BLaER1 (cell line): ENCODE measurements at regions not wholly inside any gene's neighbourhood (a gene's known extent, or its start where the extent isn't known, plus 50 kb on each side); places are given as distances from the start of the nearest gene placed in this dataset.
"Not testable (repeated sequence)": the region's sequence is repeated elsewhere in the genome, so short reads cannot be mapped to it uniquely, and the experiment has no call there.

Source experiments
- H3K27ac ChIP-seq: shearing (Covaris generic); formaldehyde crosslinking; 2 replicates; pipeline ENCODE4 v1.8.1; 2022
- H3K27me3 ChIP-seq: shearing (Covaris generic); formaldehyde crosslinking; 2 replicates; pipeline ENCODE4 v1.8.1; 2022
- H3K36me3 ChIP-seq: shearing (Covaris generic); formaldehyde crosslinking; 2 replicates; pipeline ENCODE4 v1.8.1; 2022
- H3K4me1 ChIP-seq: shearing (Covaris generic); formaldehyde crosslinking; 2 replicates; pipeline ENCODE4 v1.8.1; 2022
- H3K4me2 ChIP-seq: shearing (Covaris generic); formaldehyde crosslinking; 2 replicates; pipeline ENCODE4 v1.8.1; 2022
- H3K4me3 ChIP-seq: shearing (Covaris generic); formaldehyde crosslinking; 2 replicates; pipeline ENCODE4 v1.8.1; 2022
- H3K9ac ChIP-seq: shearing (Covaris generic); formaldehyde crosslinking; 2 replicates; pipeline ENCODE4 v1.8.1; 2022
- H3K9me3 ChIP-seq: shearing (Covaris generic); formaldehyde crosslinking; 2 replicates; pipeline ENCODE4 v1.8.1; 2022
- H4K20me1 ChIP-seq: shearing (Covaris generic); formaldehyde crosslinking; 2 replicates; pipeline ENCODE4 v1.8.1; 2022
- Cebpa-rat ChIP-seq: shearing (Covaris generic); IDR thresholded peaks from 2 replicates; pipeline ENCODE4 v1.8.1; 2022

DNA sequence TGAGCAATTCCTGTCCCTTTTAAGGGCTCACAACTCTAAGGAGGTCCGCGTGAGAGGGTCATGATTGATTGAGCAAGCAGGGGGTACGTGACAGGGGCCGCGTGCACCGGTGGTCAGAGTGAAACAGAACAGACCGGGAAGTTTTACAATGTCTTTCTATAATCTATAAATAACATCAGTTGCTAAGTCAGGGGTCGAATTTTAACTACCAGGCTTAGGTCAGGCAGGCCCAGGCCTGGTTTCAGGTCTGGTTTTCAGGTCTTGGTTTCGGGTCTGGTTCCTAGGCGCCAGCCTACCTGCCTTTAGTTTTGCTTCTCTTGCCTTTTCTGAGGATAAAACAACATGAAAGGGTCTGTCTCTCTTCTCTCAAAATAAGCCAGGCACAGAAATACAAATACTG lies 476.0 kb upstream of the CAMK1G start:
- Histone ChIP-seq H3K9me3 (no peaks in the 10 kb centered on the region), H3K9ac (no peak overlapping the region), H3K36me3 (no peaks in the 10 kb centered on the region), H3K27ac (no peak overlapping the region), H4K20me1 (no peaks in the 10 kb centered on the region), H3K4me3 (no peak overlapping the region), H3K4me2 (no peak overlapping the region), H3K4me1 (peaks cover 9% of the 10 kb centered on the region; the same call in 1 of the 2 replicates), H3K27me3 (no peaks in the 10 kb centered on the region)
- no peak for TF ChIP-seq Cebpa-rat

DNA sequence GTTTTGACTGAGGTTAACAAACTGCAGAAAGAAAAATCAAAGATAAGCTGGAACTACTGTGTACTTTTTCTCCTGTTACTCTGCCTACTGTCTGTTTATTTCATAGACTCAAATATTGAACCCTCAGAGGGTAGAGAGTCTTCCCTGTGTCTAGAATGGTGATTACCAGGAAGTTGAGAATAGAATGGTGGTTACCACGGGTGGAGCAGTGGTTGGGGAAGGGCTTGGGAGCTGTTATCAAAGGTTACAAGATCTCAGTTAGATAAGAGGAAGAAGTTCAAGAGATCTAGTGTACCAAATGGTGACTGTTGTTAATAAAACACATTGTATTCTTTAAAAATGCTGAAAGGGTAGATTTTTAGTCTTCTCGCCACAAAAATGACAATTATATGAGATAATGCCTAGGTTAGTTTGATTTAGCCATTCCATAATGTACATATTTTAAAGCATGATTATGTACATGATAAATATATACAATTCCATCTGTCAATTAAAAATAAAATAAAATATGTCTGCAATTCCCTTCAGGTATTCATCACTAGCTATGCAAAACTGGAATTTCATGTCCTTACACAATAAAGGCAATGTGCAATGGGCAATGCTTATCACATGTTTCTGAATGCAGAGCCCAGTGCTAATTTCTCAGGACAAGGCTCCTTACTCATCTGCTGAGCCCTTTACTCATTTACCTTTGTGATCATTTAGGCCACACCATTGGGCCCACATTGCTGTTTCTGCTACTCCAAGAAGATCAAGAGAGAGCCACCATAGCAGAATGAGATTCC lies 474.3 kb upstream of the CAMK1G start:
- no peak for TF ChIP-seq Cebpa-rat
- H3K9ac ChIP-seq, result no peak overlapping the region
- no peaks in the 10 kb centered on the region for H3K9me3 ChIP-seq
- no peak overlapping the region for H3K4me2 ChIP-seq
- H3K4me1 ChIP-seq, result peaks cover 9% of the 10 kb centered on the region; the same call in 1 of the 2 replicates
- no peaks in the 10 kb centered on the region for H3K36me3 ChIP-seq
- no peaks in the 10 kb centered on the region for H4K20me1 ChIP-seq
- no peak overlapping the region for H3K4me3 ChIP-seq
- no peak overlapping the region for H3K27ac ChIP-seq
- H3K27me3 ChIP-seq, result no peaks in the 10 kb centered on the region

- TF ChIP-seq Cebpa-rat, result no peak
- peaks cover 9% of the 10 kb centered on the region; the same call in 1 of the 2 replicates for H3K4me1 ChIP-seq
- no peak overlapping the region for H3K27ac ChIP-seq
- H3K4me2 ChIP-seq, result no peak overlapping the region
- H3K9me3 ChIP-seq, result no peaks in the 10 kb centered on the region
- H3K4me3 ChIP-seq, result no peak overlapping the region
- no peaks in the 10 kb centered on the region for H4K20me1 ChIP-seq
- H3K27me3 ChIP-seq, result no peaks in the 10 kb centered on the region
- H3K9ac ChIP-seq, result no peak overlapping the region
- H3K36me3 ChIP-seq, result no peaks in the 10 kb centered on the region
These were observed 470.0 kb upstream of the CAMK1G start for GRCh38 chr1:209113521-209113920.

GRCh38 chr1:209116705-209117104 lies 466.8 kb upstream of the CAMK1G start:
- Histone ChIP-seq H3K4me1 (no peaks in the 10 kb centered on the region), H3K9me3 (no peaks in the 10 kb centered on the region), H3K36me3 (no peaks in the 10 kb centered on the region), H4K20me1 (no peaks in the 10 kb centered on the region), H3K9ac (no peak overlapping the region), H3K27me3 (no peaks in the 10 kb centered on the region), H3K4me2 (no peak overlapping the region), H3K4me3 (no peak overlapping the region), H3K27ac (no peak overlapping the region)
- no peak for TF ChIP-seq Cebpa-rat

DNA sequence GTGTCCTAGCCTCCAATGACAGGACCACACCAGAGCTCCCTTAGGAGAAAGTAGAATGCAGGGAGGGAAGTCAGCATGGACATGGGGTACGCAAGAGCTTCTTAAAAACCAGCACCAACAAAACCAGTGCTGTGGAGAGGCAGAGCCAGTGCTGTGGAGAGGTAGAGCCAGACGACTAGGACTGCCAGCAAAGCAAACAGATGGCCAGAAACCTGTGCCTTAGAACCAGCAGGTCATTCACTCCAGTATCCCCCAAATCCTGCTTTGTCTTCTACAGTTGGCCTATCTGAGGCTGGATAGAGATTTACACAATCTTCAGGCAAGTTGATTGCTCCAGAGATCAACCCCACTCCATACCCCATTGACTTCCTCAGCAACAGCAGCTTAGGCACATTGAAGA lies 459.9 kb upstream of the CAMK1G start:
- Histone ChIP-seq H3K9me3 (peaks cover 10% of the 10 kb centered on the region), H3K4me1 (no peaks in the 10 kb centered on the region), H3K27ac (no peak overlapping the region), H3K9ac (no peak overlapping the region), H3K4me3 (no peak overlapping the region), H4K20me1 (no peaks in the 10 kb centered on the region), H3K4me2 (no peak overlapping the region), H3K27me3 (no peaks in the 10 kb centered on the region), H3K36me3 (no peaks in the 10 kb centered on the region)
- no peak for TF ChIP-seq Cebpa-rat

- not testable (repeated sequence) for H3K4me2 ChIP-seq, H3K27me3 ChIP-seq, H3K36me3 ChIP-seq, H3K27ac ChIP-seq, H3K4me1 ChIP-seq, H3K9ac ChIP-seq, H4K20me1 ChIP-seq, H3K4me3 ChIP-seq
- peaks cover 15% of the 10 kb centered on the region for H3K9me3 ChIP-seq
These were observed 454.4 kb upstream of the CAMK1G start for GRCh38 chr1:209129091-209129490.

DNA sequence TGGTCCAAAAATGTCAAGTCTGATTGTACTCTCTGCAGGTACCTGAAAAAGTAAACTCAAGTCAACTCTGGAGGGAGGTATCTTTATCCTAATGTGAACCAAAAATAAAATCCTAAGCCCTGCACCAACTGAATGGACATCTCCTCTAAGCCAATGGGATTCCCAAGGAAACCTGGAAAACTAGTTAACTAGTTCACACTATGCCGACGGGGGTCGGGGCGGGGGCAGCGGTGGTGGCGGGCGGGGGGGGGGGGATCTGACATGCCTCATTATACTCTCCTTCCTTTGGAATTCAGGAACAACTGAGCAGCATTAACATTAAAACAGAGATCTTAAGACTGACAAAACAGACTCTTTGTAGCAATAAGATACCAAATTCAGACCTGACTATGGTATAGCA lies 452.6 kb upstream of the CAMK1G start:
- no peaks in the 10 kb centered on the region for H3K27me3 ChIP-seq
- peaks cover 15% of the 10 kb centered on the region for H3K9me3 ChIP-seq
- TF ChIP-seq Cebpa-rat, result no peak
- H3K9ac ChIP-seq, result no peak overlapping the region
- no peak overlapping the region for H3K4me3 ChIP-seq
- no peaks in the 10 kb centered on the region for H3K36me3 ChIP-seq
- no peak overlapping the region for H3K27ac ChIP-seq
- H4K20me1 ChIP-seq, result no peaks in the 10 kb centered on the region
- no peaks in the 10 kb centered on the region for H3K4me1 ChIP-seq
- H3K4me2 ChIP-seq, result no peak overlapping the region

GRCh38 chr1:209132736-209133467 lies 450.6 kb upstream of the CAMK1G start:
- no peak for TF ChIP-seq Cebpa-rat
- Histone ChIP-seq H3K9ac (no peak overlapping the region), H4K20me1 (no peaks in the 10 kb centered on the region), H3K27ac (no peak overlapping the region), H3K27me3 (no peaks in the 10 kb centered on the region), H3K4me1 (no peaks in the 10 kb centered on the region), H3K4me2 (no peak overlapping the region), H3K4me3 (no peak overlapping the region), H3K9me3 (peaks cover 13% of the 10 kb centered on the region), H3K36me3 (no peaks in the 10 kb centered on the region)

- no peak overlapping the region for H3K27ac ChIP-seq
These were observed 449.5 kb upstream of the CAMK1G start for GRCh38 chr1:209134001-209134400.

DNA sequence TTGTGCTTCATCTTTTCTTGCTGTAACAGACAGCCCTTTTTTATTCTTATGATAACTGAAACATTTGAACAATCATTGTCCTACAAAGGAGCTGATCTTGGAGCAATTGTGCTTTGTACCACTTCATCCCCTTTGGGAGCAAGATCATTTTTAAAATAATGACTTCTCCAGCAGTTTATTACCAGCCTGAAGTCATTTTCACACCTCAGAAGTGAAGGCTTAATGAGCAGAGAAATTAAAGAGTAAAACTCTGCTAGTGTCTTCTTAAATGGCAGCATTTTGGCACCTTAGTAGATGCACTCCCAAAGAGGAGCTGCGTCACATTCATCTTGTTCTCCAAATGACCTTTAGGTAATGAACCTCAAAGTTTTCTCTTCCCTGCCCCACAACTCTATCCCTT lies 439.6 kb upstream of the CAMK1G start:
- H3K27ac ChIP-seq, result no peak overlapping the region
- H3K27me3 ChIP-seq, result no peaks in the 10 kb centered on the region
- H3K9ac ChIP-seq, result no peak overlapping the region
- H4K20me1 ChIP-seq, result no peaks in the 10 kb centered on the region
- H3K36me3 ChIP-seq, result no peaks in the 10 kb centered on the region
- H3K4me3 ChIP-seq, result no peak overlapping the region
- no peaks in the 10 kb centered on the region for H3K9me3 ChIP-seq
- TF ChIP-seq Cebpa-rat, result no peak
- no peak overlapping the region for H3K4me2 ChIP-seq
- H3K4me1 ChIP-seq, result no peaks in the 10 kb centered on the region

More at GRCh38 chr1:209134001-209134400, 449.5 kb upstream of the CAMK1G start:
- Histone ChIP-seq H3K36me3 (no peaks in the 10 kb centered on the region), H3K27me3 (no peaks in the 10 kb centered on the region), H3K4me3 (no peak overlapping the region), H3K9ac (no peak overlapping the region), H3K4me2 (no peak overlapping the region), H3K9me3 (peaks cover 5% of the 10 kb centered on the region; the same call in 1 of the 2 replicates), H4K20me1 (no peaks in the 10 kb centered on the region), H3K4me1 (no peaks in the 10 kb centered on the region)
- no peak for TF ChIP-seq Cebpa-rat
